Endodermal cell (in vitro differentiated cells): ENCODE measurements at regions not wholly inside any gene's neighbourhood (a gene's known extent, or its start where the extent isn't known, plus 50 kb on each side); places are given as distances from the start of the nearest gene placed in this dataset.

Experiments
- DNase-seq: peaks from one replicate; pipeline ENCODE4 v3.0.0-alpha.2; 2017
- H3K27ac ChIP-seq: 2 replicates; pipeline ENCODE4 v1.5.1; 2013; ENCODE audit warnings: mild to moderate bottlenecking, low read depth, low read length, moderate library complexity
- H3K27me3 ChIP-seq: 2 replicates; pipeline ENCODE4 v1.6.1; 2013; ENCODE audit warnings: mild to moderate bottlenecking, low read length, moderate library complexity; ENCODE audit not compliant: insufficient read depth, control insufficient read depth, poor library complexity, severe bottlenecking
- H3K36me3 ChIP-seq: 2 replicates; pipeline ENCODE4 v1.7.0; 2013; ENCODE audit warnings: mild to moderate bottlenecking, low read length, moderate library complexity; ENCODE audit not compliant: control insufficient read depth, insufficient read depth
- H3K4me1 ChIP-seq: one replicate; pipeline ENCODE4 v1.7.0; 2013; ENCODE audit warnings: low read length; ENCODE audit not compliant: control insufficient read depth, insufficient read depth
- H3K4me3 ChIP-seq: 2 replicates; pipeline ENCODE4 v1.5.1; 2013; ENCODE audit warnings: mild to moderate bottlenecking, low read length, moderate library complexity
- H3K9ac ChIP-seq: 2 replicates; pipeline ENCODE4 v1.6.1; 2013; ENCODE audit warnings: mild to moderate bottlenecking, low read length, moderate library complexity; ENCODE audit not compliant: poor library complexity, severe bottlenecking; ENCODE audit errors: extremely low read depth
- H3K9me3 ChIP-seq: 2 replicates; pipeline ENCODE4 v1.6.1; 2013; ENCODE audit warnings: mild to moderate bottlenecking, low read length, moderate library complexity; ENCODE audit not compliant: control insufficient read depth
- H3K27ac Mint-ChIP-seq: 2 replicates; pipeline ENCODE4 v1.8.0; 2020; ENCODE audit warnings: mixed read lengths
- H3K27me3 Mint-ChIP-seq: 2 replicates; pipeline ENCODE4 v1.8.0; 2021; ENCODE audit warnings: mild to moderate bottlenecking, mixed read lengths; ENCODE audit not compliant: insufficient read depth
- H3K36me3 Mint-ChIP-seq: 2 replicates; pipeline ENCODE4 v1.8.0; 2020; ENCODE audit warnings: low read depth, mixed read lengths
- H3K4me1 Mint-ChIP-seq: 2 replicates; pipeline ENCODE4 v1.8.0; 2020; ENCODE audit warnings: mixed read lengths
- H3K4me3 Mint-ChIP-seq: 2 replicates; pipeline ENCODE4 v1.8.0; 2020; ENCODE audit warnings: mild to moderate bottlenecking, moderate library complexity, mixed read lengths
- H3K9me3 Mint-ChIP-seq: 2 replicates; pipeline ENCODE4 v1.8.0; 2020; ENCODE audit warnings: mild to moderate bottlenecking, mixed read lengths
- CTCF ChIP-seq: fragments of 200-600 bp; sonication (generic); conservative IDR thresholded peaks from 2 replicates; pipeline ENCODE4 v1.5.0; 2021; ENCODE audit warnings: antibody characterized with exemption, mild to moderate bottlenecking
- WGBS, 2 experiments: methylation state at CpG; one replicate each; pipeline versions ENCODE4 v1.1.5 to v1.1.7; 2013; ENCODE audit warnings: missing lambda C conversion rate in 2 of 2, mixed read lengths in 1 of 2; ENCODE audit not compliant: insufficient coverage in 1 of 2, insufficient read length in 1 of 2; 5-methylcytosine and 5-hydroxymethylcytosine counted together

GRCh38 chr4:159410076-159410777, 307.3 kb downstream of the RAPGEF2 start:
- no peak overlapping the region for H3K4me3 Mint-ChIP-seq
- no peaks in the 10 kb centered on the region for H3K9me3 ChIP-seq
- no peak overlapping the region for H3K27ac Mint-ChIP-seq
- no peak overlapping the region for H3K9ac ChIP-seq
- no peak overlapping the region for H3K4me3 ChIP-seq
- no peak overlapping the region for H3K27ac ChIP-seq
- no peak for DNase-seq
- no peak for TF ChIP-seq CTCF
- H3K27me3 Mint-ChIP-seq, result no peaks in the 10 kb centered on the region
- H3K9me3 Mint-ChIP-seq, result peaks cover 4% of the 10 kb centered on the region
- H3K4me1 ChIP-seq, result no peaks in the 10 kb centered on the region
- no peaks in the 10 kb centered on the region for H3K36me3 ChIP-seq
- H3K27me3 ChIP-seq, result no peaks in the 10 kb centered on the region
- no peaks in the 10 kb centered on the region for H3K36me3 Mint-ChIP-seq
- no peaks in the 10 kb centered on the region for H3K4me1 Mint-ChIP-seq
- WGBS, 2 experiments, result 92 to 100% methylated on average over 1 to 4 of the region's 4 CpGs

GRCh38 chr4:159410891-159411290, 308.0 kb downstream of the RAPGEF2 start:
- Mint-ChIP-seq H3K4me3 (no peak overlapping the region), H3K4me1 (no peaks in the 10 kb centered on the region), H3K36me3 (no peaks in the 10 kb centered on the region), H3K27ac (no peak overlapping the region), H3K9me3 (peaks cover 8% of the 10 kb centered on the region), H3K27me3 (no peaks in the 10 kb centered on the region)
- no peak for TF ChIP-seq CTCF
- H3K4me1 ChIP-seq, result no peaks in the 10 kb centered on the region
- H3K9me3 ChIP-seq, result no peaks in the 10 kb centered on the region
- H3K27me3 ChIP-seq, result no peaks in the 10 kb centered on the region
- no peak overlapping the region for H3K4me3 ChIP-seq
- H3K27ac ChIP-seq, result no peak overlapping the region
- H3K9ac ChIP-seq, result no peak overlapping the region
- H3K36me3 ChIP-seq, result no peaks in the 10 kb centered on the region
- WGBS, 2 experiments, result 90 to 100% methylated on average over 2 to 5 of the region's 5 CpGs
- no peak for DNase-seq

- no peak overlapping the region for H3K4me3 ChIP-seq
- 92 to 100% methylated on average over 3 to 6 of the region's 6 CpGs for WGBS, 2 experiments
- Mint-ChIP-seq H3K9me3 (peaks cover 16% of the 10 kb centered on the region), H3K4me3 (no peak overlapping the region), H3K4me1 (no peaks in the 10 kb centered on the region), H3K27ac (no peak overlapping the region), H3K27me3 (no peaks in the 10 kb centered on the region), H3K36me3 (no peaks in the 10 kb centered on the region)
- H3K9ac ChIP-seq, result no peak overlapping the region
- H3K27ac ChIP-seq, result no peak overlapping the region
- H3K27me3 ChIP-seq, result no peaks in the 10 kb centered on the region
- DNase-seq, result no peak
- TF ChIP-seq CTCF, result no peak
- no peaks in the 10 kb centered on the region for H3K36me3 ChIP-seq
- H3K4me1 ChIP-seq, result no peaks in the 10 kb centered on the region
- peaks cover 2% of the 10 kb centered on the region for H3K9me3 ChIP-seq
These were observed 310.5 kb downstream of the RAPGEF2 start for GRCh38 chr4:159413306-159413943.
